Glutamatergic neuron (in vitro differentiated cells): ENCODE measurements at regions not wholly inside any gene's neighbourhood (a gene's known extent, or its start where the extent isn't known, plus 50 kb on each side); places are given as distances from the start of the nearest gene placed in this dataset.

Experiments used
- DNase-seq: peaks from one replicate; pipeline ENCODE4 v3.0.0; 2022
- H3K27ac Mint-ChIP-seq: one replicate; pipeline ENCODE4 v1.8.0; 2020; ENCODE audit warnings: mild to moderate bottlenecking, mixed read lengths, inconsistent platforms; ENCODE audit not compliant: unreplicated experiment
- H3K27me3 Mint-ChIP-seq: one replicate; pipeline ENCODE4 v1.8.0; 2020; ENCODE audit warnings: mild to moderate bottlenecking, moderate library complexity, mixed read lengths, inconsistent platforms; ENCODE audit not compliant: unreplicated experiment
- H3K36me3 Mint-ChIP-seq: one replicate; pipeline ENCODE4 v1.8.0; 2020; ENCODE audit warnings: mild to moderate bottlenecking, mixed read lengths, inconsistent platforms; ENCODE audit not compliant: unreplicated experiment
- H3K4me1 Mint-ChIP-seq: one replicate; pipeline ENCODE4 v1.8.0; 2020; ENCODE audit warnings: mild to moderate bottlenecking, low read depth, mixed read lengths, inconsistent platforms; ENCODE audit not compliant: unreplicated experiment
- H3K4me3 Mint-ChIP-seq: one replicate; pipeline ENCODE4 v1.8.0; 2020; ENCODE audit warnings: mild to moderate bottlenecking, mixed read lengths, inconsistent platforms; ENCODE audit not compliant: unreplicated experiment
- H3K9me3 Mint-ChIP-seq: one replicate; pipeline ENCODE4 v1.8.0; 2020; ENCODE audit warnings: mild to moderate bottlenecking, moderate library complexity, mixed read lengths, inconsistent platforms; ENCODE audit not compliant: unreplicated experiment
- CTCF ChIP-seq: fragments of 200-600 bp; sonication (generic); IDR thresholded peaks from one replicate; pipeline ENCODE4 v1.5.0; 2021; ENCODE audit not compliant: partially characterized antibody, unreplicated experiment

GRCh38 chr7:149552799-149553198, 55.2 kb upstream of the ZNF746 start:
- no peak overlapping the region for H3K27ac Mint-ChIP-seq
- H3K36me3 Mint-ChIP-seq, result peaks cover 57% of the 10 kb centered on the region
- no peak overlapping the region for H3K4me3 Mint-ChIP-seq
- no peaks in the 10 kb centered on the region for H3K4me1 Mint-ChIP-seq
- TF ChIP-seq CTCF, result no peak
- H3K27me3 Mint-ChIP-seq, result peaks cover 6% of the 10 kb centered on the region
- peaks cover 11% of the 10 kb centered on the region for H3K9me3 Mint-ChIP-seq
- DNase-seq, result no peak
